ENCODE measurements at regions not wholly inside any gene's neighbourhood (a gene's known extent, or its start where the extent isn't known, plus 50 kb on each side); places are given as distances from the start of the nearest gene placed in this dataset.
A peak's percentile ranks its signal among the peaks of the same experiment; 100 is the strongest.
"Not testable (repeated sequence)": the region's sequence is repeated elsewhere in the genome, so short reads cannot be mapped to it uniquely, and the experiment has no call there.

- DNase-seq: no peak
Observed at GRCh38 chr3:194884649-194885315, 199.1 kb downstream of the FAM43A start.

- no peak for DNase-seq
Observed at GRCh38 chr3:194885766-194886165, 200.1 kb downstream of the FAM43A start.

GRCh38 chr3:194886836-194887235 lies 201.2 kb downstream of the FAM43A start:
- no peak for DNase-seq

GRCh38 chr3:194888062-194888461 lies 202.4 kb downstream of the FAM43A start:
- DNase-seq: not testable (repeated sequence)

- no peak for DNase-seq
Observed at GRCh38 chr3:194888916-194889315, 203.2 kb downstream of the FAM43A start.

- DNase-seq: no peak
Observed at GRCh38 chr3:194890091-194890490, 204.4 kb downstream of the FAM43A start.

- no peak for DNase-seq
Observed at GRCh38 chr3:194893121-194893987, 207.7 kb downstream of the FAM43A start.

- no peak for DNase-seq
Observed at GRCh38 chr3:194894538-194894937, 208.9 kb downstream of the FAM43A start.

GRCh38 chr3:194900854-194901522 lies 215.3 kb downstream of the FAM43A start:
- no peak for DNase-seq

GRCh38 chr3:194903447-194903846 lies 217.8 kb downstream of the FAM43A start:
- not testable (repeated sequence) for DNase-seq

- DNase-seq: not testable (repeated sequence)
Observed at GRCh38 chr3:194904999-194905398, 219.3 kb downstream of the FAM43A start.

- DNase-seq: peak; percentile 29
Observed at GRCh38 chr3:194905696-194906095, 220.0 kb downstream of the FAM43A start.

GRCh38 chr3:194906229-194906629 lies 220.5 kb downstream of the FAM43A start:
- DNase-seq: peak; percentile 32

GRCh38 chr3:194906970-194907629 lies 221.4 kb downstream of the FAM43A start:
- DNase-seq: no peak

GRCh38 chr3:194907811-194908210 lies 222.1 kb downstream of the FAM43A start:
- no peak for DNase-seq

- DNase-seq: no peak
Observed at GRCh38 chr3:194908496-194908895, 222.8 kb downstream of the FAM43A start.

GRCh38 chr3:194908972-194909371 lies 223.3 kb downstream of the FAM43A start:
- no peak for DNase-seq

GRCh38 chr3:194910414-194910984 lies 224.8 kb downstream of the FAM43A start:
- DNase-seq: no peak

- DNase-seq: no peak
Observed at GRCh38 chr3:194913316-194913715, 227.6 kb downstream of the FAM43A start.

GRCh38 chr3:194924889-194925288 lies 239.2 kb downstream of the FAM43A start:
- DNase-seq: not testable (repeated sequence)

GRCh38 chr3:194925614-194926013 lies 239.9 kb downstream of the FAM43A start:
- DNase-seq: no peak

GRCh38 chr3:194928227-194928626 lies 242.5 kb downstream of the FAM43A start:
- DNase-seq: peak; percentile 67

Measured in EL (cell line).